DND-41 (cell line): ENCODE measurements at regions not wholly inside any gene's neighbourhood (a gene's known extent, or its start where the extent isn't known, plus 50 kb on each side); places are given as distances from the start of the nearest gene placed in this dataset.

Source experiments
- EZH2 ChIP-seq: IDR thresholded peaks from 3 replicates; pipeline ENCODE4 v1.6.1; 2012; ENCODE audit warnings: borderline replicate concordance, low read depth, mild to moderate bottlenecking, moderate library complexity, low read length, inconsistent platforms; ENCODE audit not compliant: severe bottlenecking
- TF ChIP-seq, protein P1 (sequence below): IDR thresholded peaks from 2 replicates; pipeline ENCODE4 v1.5.1; 2012; ENCODE audit warnings: borderline replicate concordance, low read length, moderate library complexity, mild to moderate bottlenecking; ENCODE audit not compliant: poor library complexity, severe bottlenecking; ENCODE audit errors: extremely low read depth

DNA sequence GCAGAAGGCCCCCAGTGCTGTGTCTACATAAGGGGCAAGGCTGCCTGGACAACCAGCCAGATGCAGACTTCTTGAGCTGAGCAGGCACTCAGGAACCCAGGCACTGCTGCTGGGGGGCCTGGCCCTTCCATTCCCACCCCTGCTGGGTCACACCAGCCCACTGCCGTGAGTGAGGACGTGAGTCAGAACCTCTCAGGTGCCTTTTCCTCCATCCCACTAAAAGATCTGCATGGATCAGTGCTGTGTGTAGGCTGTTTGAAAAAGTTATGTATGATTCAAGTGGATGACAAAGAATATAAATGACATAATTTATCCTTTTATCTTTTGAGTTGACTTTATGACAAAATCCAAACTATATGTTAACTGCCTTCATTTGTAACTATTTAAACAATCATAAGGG, 499.3 kb downstream of the INHBA start:
- TF ChIP-seq, protein P1, sequence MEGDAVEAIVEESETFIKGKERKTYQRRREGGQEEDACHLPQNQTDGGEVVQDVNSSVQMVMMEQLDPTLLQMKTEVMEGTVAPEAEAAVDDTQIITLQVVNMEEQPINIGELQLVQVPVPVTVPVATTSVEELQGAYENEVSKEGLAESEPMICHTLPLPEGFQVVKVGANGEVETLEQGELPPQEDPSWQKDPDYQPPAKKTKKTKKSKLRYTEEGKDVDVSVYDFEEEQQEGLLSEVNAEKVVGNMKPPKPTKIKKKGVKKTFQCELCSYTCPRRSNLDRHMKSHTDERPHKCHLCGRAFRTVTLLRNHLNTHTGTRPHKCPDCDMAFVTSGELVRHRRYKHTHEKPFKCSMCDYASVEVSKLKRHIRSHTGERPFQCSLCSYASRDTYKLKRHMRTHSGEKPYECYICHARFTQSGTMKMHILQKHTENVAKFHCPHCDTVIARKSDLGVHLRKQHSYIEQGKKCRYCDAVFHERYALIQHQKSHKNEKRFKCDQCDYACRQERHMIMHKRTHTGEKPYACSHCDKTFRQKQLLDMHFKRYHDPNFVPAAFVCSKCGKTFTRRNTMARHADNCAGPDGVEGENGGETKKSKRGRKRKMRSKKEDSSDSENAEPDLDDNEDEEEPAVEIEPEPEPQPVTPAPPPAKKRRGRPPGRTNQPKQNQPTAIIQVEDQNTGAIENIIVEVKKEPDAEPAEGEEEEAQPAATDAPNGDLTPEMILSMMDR, result no peak
- TF ChIP-seq EZH2, result no peak
